ENCODE measurements at regions not wholly inside any gene's neighbourhood (a gene's known extent, or its start where the extent isn't known, plus 50 kb on each side); places are given as distances from the start of the nearest gene placed in this dataset.
"Not testable (repeated sequence)": the region's sequence is repeated elsewhere in the genome, so short reads cannot be mapped to it uniquely, and the experiment has no call there.

GRCh38 chr3:4228295-4228694, 74.9 kb upstream of the SETMAR start:
- no peak for DNase-seq

GRCh38 chr3:4231041-4231440, 72.1 kb upstream of the SETMAR start:
- DNase-seq: no peak

- DNase-seq: no peak
These were observed 70.4 kb upstream of the SETMAR start for GRCh38 chr3:4232798-4233197.

GRCh38 chr3:4233488-4233887, 69.7 kb upstream of the SETMAR start:
- DNase-seq: no peak

DNA sequence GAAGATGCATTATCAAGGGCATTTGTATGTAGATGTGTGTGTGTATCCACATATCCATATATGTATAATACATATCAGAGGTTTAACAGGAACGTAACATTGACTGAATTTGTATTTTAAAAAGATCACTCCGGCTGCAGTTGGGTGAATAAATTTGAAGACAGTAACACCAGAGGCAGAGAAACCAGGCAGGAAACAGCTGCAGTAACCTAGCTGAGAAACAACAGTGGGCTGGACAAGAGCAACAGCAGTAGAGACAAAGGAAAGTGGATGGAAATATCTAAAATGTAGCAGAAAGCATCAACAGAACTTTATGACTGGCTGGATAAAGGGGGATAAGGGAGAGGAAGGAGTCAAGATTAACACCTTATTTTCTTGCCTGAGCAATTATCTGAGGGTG, 68.3 kb upstream of the SETMAR start:
- no peak for DNase-seq

DNA sequence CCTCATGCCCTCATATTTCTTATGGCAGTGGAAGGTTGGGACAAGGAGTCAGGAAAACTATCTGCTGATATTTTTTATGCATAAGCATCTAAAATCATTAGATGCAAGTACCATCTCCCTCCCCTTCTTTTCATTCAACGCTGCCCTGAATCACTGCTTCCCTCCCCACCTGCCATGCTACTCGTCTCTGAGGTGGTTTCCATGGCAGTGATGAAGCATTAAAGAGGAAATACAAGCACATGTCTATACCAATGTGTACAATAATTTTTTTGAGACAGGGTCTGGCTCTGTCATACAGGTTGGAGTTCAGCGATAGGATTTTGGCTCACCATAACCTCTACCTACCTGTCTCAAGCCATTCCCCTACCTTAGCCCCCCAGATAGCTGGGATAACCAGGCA, 67.5 kb upstream of the SETMAR start:
- no peak for DNase-seq

GRCh38 chr3:4241595-4242170, 61.5 kb upstream of the SETMAR start:
- no peak for DNase-seq

- no peak for DNase-seq
These were observed 57.5 kb upstream of the SETMAR start for GRCh38 chr3:4245671-4246070.

- DNase-seq: no peak
These were observed 55.8 kb upstream of the SETMAR start for GRCh38 chr3:4247391-4247790.

DNA sequence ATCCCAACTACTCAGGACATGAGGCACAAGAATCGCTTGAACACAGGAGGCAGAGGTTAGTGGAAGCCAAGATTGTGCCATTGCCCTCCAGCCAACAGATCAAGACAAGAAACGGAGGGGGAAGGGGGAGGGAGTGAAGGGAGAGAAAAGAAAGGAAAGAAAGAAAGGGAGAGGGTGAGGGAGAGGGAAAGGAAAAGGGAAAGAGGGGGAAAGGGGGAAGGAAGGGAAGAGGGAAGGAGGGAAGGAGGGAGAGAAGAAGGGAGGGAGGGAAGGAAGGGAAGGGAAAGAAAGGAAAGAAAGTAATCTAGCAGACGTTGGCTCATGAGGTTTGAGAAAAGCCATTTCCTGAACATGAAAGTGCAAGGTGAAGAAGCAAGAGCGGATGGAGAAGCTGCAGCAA, 53.1 kb upstream of the SETMAR start:
- no peak for DNase-seq

DNA sequence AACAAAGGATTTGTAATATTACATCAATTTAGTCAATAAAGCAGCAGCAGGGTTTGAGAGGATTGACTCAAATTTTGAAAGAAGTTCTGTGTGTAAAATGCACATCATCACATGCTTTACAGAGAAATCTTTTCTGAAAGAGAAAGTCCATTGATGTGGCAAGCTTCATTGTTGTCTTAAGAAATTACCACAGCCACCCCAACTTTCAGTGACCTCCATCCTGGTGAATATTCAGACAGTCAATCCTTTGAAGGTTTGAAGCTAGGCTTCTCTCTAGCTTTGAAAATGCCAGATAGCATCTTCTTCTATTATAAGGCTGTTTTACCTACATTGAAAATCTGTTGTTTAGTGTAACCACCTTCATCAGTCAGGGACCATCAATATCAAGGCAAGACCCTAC, 51.8 kb upstream of the SETMAR start:
- DNase-seq: no peak

DNA sequence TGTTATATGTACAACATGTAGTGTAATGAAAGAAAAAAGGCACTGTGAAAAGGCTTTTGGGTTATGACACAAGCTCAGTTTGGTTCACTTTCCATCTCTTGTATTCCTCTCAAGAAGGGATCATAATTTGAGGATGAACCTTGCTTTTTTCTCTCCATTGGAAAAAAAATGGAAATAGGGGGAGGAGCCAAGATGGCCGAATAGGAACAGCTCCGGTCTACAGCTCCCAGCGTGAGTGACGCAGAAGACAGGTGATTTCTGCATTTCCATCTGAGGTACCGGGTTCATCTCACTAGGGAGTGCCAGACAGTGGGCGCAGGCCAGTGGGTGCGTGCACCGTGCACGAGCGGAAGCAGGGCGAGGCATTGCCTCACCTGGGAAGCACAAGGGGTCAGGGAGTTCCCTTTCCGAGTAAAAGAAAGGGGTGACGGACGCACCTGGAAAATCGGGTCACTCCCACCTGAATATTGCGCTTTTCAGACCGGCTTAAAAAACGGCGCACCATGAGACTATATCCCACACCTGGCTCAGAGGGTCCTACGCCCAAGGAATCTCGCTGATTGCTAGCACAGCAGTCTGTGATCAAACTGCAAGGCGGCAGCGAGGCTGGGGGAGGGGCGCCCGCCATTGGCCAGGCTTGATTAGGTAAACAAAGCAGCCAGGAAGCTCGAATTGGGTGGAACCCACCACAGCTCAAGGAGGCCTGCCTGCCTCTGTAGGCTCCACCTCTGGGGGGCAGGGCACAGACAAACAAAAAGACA, 49.9 kb upstream of the SETMAR start:
- DNase-seq: not testable (repeated sequence)

Data from stimulated activated naive CD4-positive, alpha-beta T cell (primary cell).